GM19324 (cell line): ENCODE measurements at regions not wholly inside any gene's neighbourhood (a gene's known extent, or its start where the extent isn't known, plus 50 kb on each side); places are given as distances from the start of the nearest gene placed in this dataset.

Source experiments
- ATAC-seq: cut with Tn5 transposase; IDR thresholded peaks from one replicate; pipeline ENCODE4 v1.9.1; 2021; ENCODE audit warnings: mild to moderate bottlenecking, moderate library complexity; ENCODE audit not compliant: unreplicated experiment, low FRiP score

GRCh38 chr10:43965918-43966570, 317.4 kb upstream of the ZNF32 start:
- no peak for ATAC-seq

- no peak for ATAC-seq
Measured at GRCh38 chr10:43965033-43965917, 316.6 kb upstream of the ZNF32 start.

GRCh38 chr10:43964486-43964885, 315.8 kb upstream of the ZNF32 start:
- no peak for ATAC-seq

GRCh38 chr10:43963793-43964425, 315.2 kb upstream of the ZNF32 start:
- no peak for ATAC-seq

- ATAC-seq = no peak
Measured at GRCh38 chr10:43963379-43963778, 314.7 kb upstream of the ZNF32 start.

GRCh38 chr10:43962346-43963191, 313.9 kb upstream of the ZNF32 start:
- ATAC-seq = no peak

- no peak for ATAC-seq
Measured at GRCh38 chr10:43961523-43962345, 313.1 kb upstream of the ZNF32 start.

- no peak for ATAC-seq
Measured at GRCh38 chr10:43960981-43961380, 312.3 kb upstream of the ZNF32 start.

- no peak for ATAC-seq
Measured at GRCh38 chr10:43960477-43960876, 311.8 kb upstream of the ZNF32 start.

- ATAC-seq = no peak
Measured at GRCh38 chr10:43960135-43960415, 311.4 kb upstream of the ZNF32 start.

- ATAC-seq = no peak
Measured at GRCh38 chr10:43959364-43960134, 310.9 kb upstream of the ZNF32 start.

- ATAC-seq = no peak
Measured at GRCh38 chr10:43958964-43959363, 310.3 kb upstream of the ZNF32 start.

- no peak for ATAC-seq
Measured at GRCh38 chr10:43958071-43958432, 309.4 kb upstream of the ZNF32 start.

GRCh38 chr10:43957267-43958070, 308.8 kb upstream of the ZNF32 start:
- ATAC-seq = no peak

- ATAC-seq = no peak
Measured at GRCh38 chr10:43955978-43956377, 307.3 kb upstream of the ZNF32 start.

- no peak for ATAC-seq
Measured at GRCh38 chr10:43955002-43955596, 306.4 kb upstream of the ZNF32 start.

- no peak for ATAC-seq
Measured at GRCh38 chr10:43953672-43954071, 305.0 kb upstream of the ZNF32 start.

GRCh38 chr10:43952760-43953159, 304.1 kb upstream of the ZNF32 start:
- no peak for ATAC-seq
